ENCODE measurements at regions not wholly inside any gene's neighbourhood (a gene's known extent, or its start where the extent isn't known, plus 50 kb on each side); places are given as distances from the start of the nearest gene placed in this dataset.

GRCh38 chr4:160824481-160824880, 1339.3 kb downstream of the FSTL5 start:
- CTCF ChIA-PET: no interaction called here
- no peaks in the 10 kb centered on the region for H3K36me3 Mint-ChIP-seq (ENCODE audit: insufficient read depth, unreplicated experiment)
- POLR2A ChIA-PET: no interaction called here
- Histone ChIP-seq H3K27me3 (replicated peaks; ENCODE audit: control insufficient read depth, insufficient read depth, low read length) (no peaks in the 10 kb centered on the region), H3K4me1 (no peaks in the 10 kb centered on the region), H3K36me3 (ENCODE audit: control insufficient read depth, insufficient read depth, low read length) (no peaks in the 10 kb centered on the region), H3K4me3 (ENCODE audit: low read depth, low read length) (no peak overlapping the region), H3K9me3 (no peaks in the 10 kb centered on the region)
- H3K4me3 Mint-ChIP-seq (ENCODE audit: unreplicated experiment): no peak overlapping the region
- TF ChIP-seq, protein P1, sequence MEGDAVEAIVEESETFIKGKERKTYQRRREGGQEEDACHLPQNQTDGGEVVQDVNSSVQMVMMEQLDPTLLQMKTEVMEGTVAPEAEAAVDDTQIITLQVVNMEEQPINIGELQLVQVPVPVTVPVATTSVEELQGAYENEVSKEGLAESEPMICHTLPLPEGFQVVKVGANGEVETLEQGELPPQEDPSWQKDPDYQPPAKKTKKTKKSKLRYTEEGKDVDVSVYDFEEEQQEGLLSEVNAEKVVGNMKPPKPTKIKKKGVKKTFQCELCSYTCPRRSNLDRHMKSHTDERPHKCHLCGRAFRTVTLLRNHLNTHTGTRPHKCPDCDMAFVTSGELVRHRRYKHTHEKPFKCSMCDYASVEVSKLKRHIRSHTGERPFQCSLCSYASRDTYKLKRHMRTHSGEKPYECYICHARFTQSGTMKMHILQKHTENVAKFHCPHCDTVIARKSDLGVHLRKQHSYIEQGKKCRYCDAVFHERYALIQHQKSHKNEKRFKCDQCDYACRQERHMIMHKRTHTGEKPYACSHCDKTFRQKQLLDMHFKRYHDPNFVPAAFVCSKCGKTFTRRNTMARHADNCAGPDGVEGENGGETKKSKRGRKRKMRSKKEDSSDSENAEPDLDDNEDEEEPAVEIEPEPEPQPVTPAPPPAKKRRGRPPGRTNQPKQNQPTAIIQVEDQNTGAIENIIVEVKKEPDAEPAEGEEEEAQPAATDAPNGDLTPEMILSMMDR (IDR thresholded peaks at IDR 0.05; ENCODE audit: insufficient read depth in 1 of 2, low read depth in 1 of 2, low read length in 1 of 2, severe bottlenecking in 1 of 2, unreplicated experiment in 1 of 2): no peak
- BruUV-seq (replicated peaks): no TSS peak
- no peaks in the 10 kb centered on the region for H3K9me3 Mint-ChIP-seq (ENCODE audit: unreplicated experiment)
- no peaks in the 10 kb centered on the region for H3K27me3 Mint-ChIP-seq (ENCODE audit: insufficient read depth, unreplicated experiment)
- DNase-seq: no peak
- H3K4me1 Mint-ChIP-seq (ENCODE audit: low read depth, unreplicated experiment): no peaks in the 10 kb centered on the region
- no peak overlapping the region for H3K27ac Mint-ChIP-seq (ENCODE audit: unreplicated experiment)
- intact Hi-C loops (cut with micrococcal nuclease; ENCODE audit: unreplicated experiment): no loop called here

DNA sequence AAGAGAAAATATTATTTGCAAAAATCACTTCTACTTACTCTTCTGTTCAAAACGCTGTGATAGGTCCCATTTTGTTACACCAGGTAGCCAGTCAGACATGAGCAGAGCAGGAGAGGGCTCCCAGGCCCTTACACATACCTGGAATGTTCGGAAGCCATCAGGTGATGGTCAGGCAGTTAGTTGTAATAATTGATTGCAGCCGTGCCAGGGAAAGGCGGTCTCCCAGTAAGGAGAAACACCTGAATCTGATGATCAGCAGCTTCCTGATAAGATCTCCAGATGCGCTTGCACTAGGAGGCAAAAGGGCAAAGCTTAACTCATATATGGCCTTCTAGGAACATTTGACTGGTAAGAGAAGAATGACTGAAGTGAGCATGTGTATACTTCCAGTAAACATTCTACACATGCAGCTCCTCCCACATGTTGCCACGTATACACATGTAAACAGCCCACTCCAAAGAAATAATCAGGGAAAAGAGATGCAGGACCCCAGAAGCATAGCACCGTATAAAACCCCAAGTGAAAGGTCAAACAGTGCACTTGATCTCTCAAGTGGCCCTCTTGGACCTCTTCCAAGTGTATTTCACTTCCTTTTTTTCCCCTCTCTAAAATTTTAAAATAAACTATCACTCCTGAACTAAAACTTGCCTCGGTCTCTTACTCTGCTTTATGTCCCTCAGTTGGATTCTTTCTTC, 1338.0 kb downstream of the FSTL5 start:
- ChIA-PET POLR2A (no interaction called here), CTCF (no interaction called here)
- no peak overlapping the region for H3K4me3 ChIP-seq (ENCODE audit: low read depth, low read length)
- Mint-ChIP-seq H3K27me3 (ENCODE audit: insufficient read depth, unreplicated experiment) (no peaks in the 10 kb centered on the region), H3K9me3 (ENCODE audit: unreplicated experiment) (no peaks in the 10 kb centered on the region), H3K27ac (ENCODE audit: unreplicated experiment) (no peak overlapping the region), H3K4me1 (ENCODE audit: low read depth, unreplicated experiment) (no peaks in the 10 kb centered on the region), H3K4me3 (ENCODE audit: unreplicated experiment) (no peak overlapping the region), H3K36me3 (ENCODE audit: insufficient read depth, unreplicated experiment) (no peaks in the 10 kb centered on the region)
- no peaks in the 10 kb centered on the region for H3K36me3 ChIP-seq (ENCODE audit: control insufficient read depth, insufficient read depth, low read length)
- no peaks in the 10 kb centered on the region for H3K27me3 ChIP-seq (replicated peaks; ENCODE audit: control insufficient read depth, insufficient read depth, low read length)
- intact Hi-C loops (cut with micrococcal nuclease; ENCODE audit: unreplicated experiment): no loop called here
- H3K9me3 ChIP-seq: no peaks in the 10 kb centered on the region
- TF ChIP-seq, protein P1 (IDR thresholded peaks at IDR 0.05; ENCODE audit: insufficient read depth in 1 of 2, low read depth in 1 of 2, low read length in 1 of 2, severe bottlenecking in 1 of 2, unreplicated experiment in 1 of 2): no peak
- no TSS peak for BruUV-seq (replicated peaks)
- H3K4me1 ChIP-seq: no peaks in the 10 kb centered on the region
- DNase-seq: no peak

DNA sequence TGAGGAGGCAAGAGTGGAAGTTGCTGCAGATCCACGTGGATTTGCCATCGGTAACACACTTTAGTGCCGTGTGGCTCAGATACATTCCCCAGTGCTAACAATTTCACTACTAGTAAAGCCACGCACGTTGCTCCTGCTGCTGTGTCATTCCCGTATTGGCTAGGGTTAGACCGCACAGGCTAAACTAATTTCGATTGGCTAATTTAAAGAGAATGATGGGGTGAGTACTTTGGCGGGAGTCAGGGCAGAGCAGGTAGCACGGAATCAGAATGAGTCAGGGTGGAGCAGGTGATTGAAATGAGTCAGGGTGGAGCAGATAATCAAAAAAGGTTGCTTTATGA, 1337.5 kb downstream of the FSTL5 start:
- no peaks in the 10 kb centered on the region for H3K27me3 Mint-ChIP-seq (ENCODE audit: insufficient read depth, unreplicated experiment)
- ChIA-PET POLR2A (no interaction called here), CTCF (no interaction called here)
- no peaks in the 10 kb centered on the region for H3K9me3 Mint-ChIP-seq (ENCODE audit: unreplicated experiment)
- H3K27me3 ChIP-seq (replicated peaks; ENCODE audit: control insufficient read depth, insufficient read depth, low read length): no peaks in the 10 kb centered on the region
- DNase-seq: no peak
- BruUV-seq (replicated peaks): no TSS peak
- H3K4me1 ChIP-seq: no peaks in the 10 kb centered on the region
- intact Hi-C loops (cut with micrococcal nuclease; ENCODE audit: unreplicated experiment): no loop called here
- H3K36me3 Mint-ChIP-seq (ENCODE audit: insufficient read depth, unreplicated experiment): no peaks in the 10 kb centered on the region
- H3K4me3 Mint-ChIP-seq (ENCODE audit: unreplicated experiment): no peak overlapping the region
- H3K27ac Mint-ChIP-seq (ENCODE audit: unreplicated experiment): no peak overlapping the region
- TF ChIP-seq, protein P1 (IDR thresholded peaks at IDR 0.05; ENCODE audit: insufficient read depth in 1 of 2, low read depth in 1 of 2, low read length in 1 of 2, severe bottlenecking in 1 of 2, unreplicated experiment in 1 of 2): no peak
- no peak overlapping the region for H3K4me3 ChIP-seq (ENCODE audit: low read depth, low read length)
- no peaks in the 10 kb centered on the region for H3K36me3 ChIP-seq (ENCODE audit: control insufficient read depth, insufficient read depth, low read length)
- no peaks in the 10 kb centered on the region for H3K9me3 ChIP-seq
- H3K4me1 Mint-ChIP-seq (ENCODE audit: low read depth, unreplicated experiment): no peaks in the 10 kb centered on the region

Measured in Caco-2 (cell line).